Stimulated activated CD4-positive, alpha-beta T cell treated with anti-CD3 and anti-CD28 coated beads, Interleukin-2, amount 100 ng/mL, for 24 hours (primary cell): ENCODE measurements at regions not wholly inside any gene's neighbourhood (a gene's known extent, or its start where the extent isn't known, plus 50 kb on each side); places are given as distances from the start of the nearest gene placed in this dataset.
"Not testable (repeated sequence)": the region's sequence is repeated elsewhere in the genome, so short reads cannot be mapped to it uniquely, and the experiment has no call there.

Source experiments
- DNase-seq, 2 donors: peaks; one replicate each; pipeline ENCODE4 v3.0.0-alpha.2; 2020

DNA sequence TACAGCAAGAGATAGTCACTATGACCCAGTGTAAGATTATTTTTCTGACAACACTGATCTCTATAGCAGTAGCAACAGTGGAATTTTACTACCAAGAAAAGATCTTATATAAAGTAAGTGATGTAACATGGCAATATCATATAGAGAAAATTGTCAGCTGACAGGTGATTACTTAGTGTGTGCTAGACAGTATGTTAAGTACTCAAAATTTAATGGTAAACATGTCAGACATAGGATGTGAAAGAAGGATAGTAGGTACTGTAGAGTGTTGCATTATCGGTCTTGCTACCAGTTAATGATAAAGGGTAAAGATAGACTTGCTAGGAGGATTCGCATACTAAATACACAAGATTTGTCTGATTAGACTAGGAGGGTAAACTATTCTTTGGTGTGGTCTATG lies 247.4 kb downstream of the CYLC2 start:
- no peak for DNase-seq

DNA sequence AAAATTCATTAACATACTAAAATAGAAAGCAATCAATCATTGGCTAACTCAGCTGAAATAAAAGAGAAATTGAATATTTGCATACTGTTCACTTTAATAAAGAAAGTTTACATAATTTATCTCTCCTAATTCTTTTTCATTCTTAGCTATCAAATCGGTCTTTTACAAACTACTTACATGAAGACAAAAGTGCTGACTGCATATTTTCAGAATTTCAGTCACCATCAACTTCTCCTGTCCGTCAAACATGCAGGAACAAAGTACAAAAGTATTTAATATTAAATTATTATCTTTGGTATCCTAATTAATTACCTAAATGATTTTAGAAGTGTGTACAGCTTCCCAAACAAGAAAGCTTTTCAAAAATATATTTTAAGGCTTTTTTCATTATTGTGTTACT lies 248.4 kb downstream of the CYLC2 start:
- DNase-seq: no peak

GRCh38 chr9:103245369-103245768 lies 250.2 kb downstream of the CYLC2 start:
- DNase-seq: no peak

GRCh38 chr9:103261951-103262350 lies 266.8 kb downstream of the CYLC2 start:
- DNase-seq: no peak

DNA sequence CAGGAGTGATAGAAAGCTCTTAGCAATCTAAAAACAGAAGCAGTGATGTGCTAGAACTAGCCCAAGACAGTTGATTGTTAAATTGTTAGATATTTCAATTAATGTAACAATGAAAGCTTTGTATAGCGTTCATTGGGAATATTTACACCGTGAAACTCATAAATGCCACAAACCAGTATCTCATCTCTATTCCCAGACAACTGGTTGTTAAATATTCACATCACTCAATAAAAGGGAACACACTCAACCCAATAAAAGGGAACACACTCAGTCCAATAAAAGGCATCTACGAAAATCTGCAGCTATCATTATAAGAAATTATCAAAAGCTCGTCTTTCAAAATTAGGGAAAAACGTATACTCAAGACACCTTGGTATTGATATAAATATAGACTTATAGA lies 270.9 kb downstream of the CYLC2 start:
- DNase-seq: no peak

- DNase-seq: no peak
These were observed 282.1 kb downstream of the CYLC2 start for GRCh38 chr9:103277240-103277639.

- no peak for DNase-seq
These were observed 286.0 kb downstream of the CYLC2 start for GRCh38 chr9:103281126-103281525.

- no peak for DNase-seq
These were observed 292.2 kb downstream of the CYLC2 start for GRCh38 chr9:103287361-103287760.

DNA sequence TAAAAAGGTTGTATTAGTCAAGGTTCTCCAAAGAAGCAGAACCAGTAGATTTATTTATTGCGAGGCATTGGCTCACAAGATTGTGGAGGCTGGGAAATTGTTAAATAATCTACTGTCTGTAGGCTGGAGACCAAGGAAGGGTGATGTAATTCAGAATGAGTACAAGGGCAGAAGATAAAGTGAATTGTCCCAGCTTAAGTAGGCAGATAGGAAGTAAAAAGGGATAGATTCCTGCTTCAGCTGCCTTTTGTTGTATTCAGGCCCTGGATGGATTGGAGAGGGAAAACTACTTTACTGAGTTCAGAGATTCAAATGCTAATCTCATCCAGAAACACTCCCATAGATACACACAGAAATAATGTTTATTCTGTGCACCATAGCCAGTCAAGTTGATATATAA lies 301.1 kb downstream of the CYLC2 start:
- DNase-seq: no peak

DNA sequence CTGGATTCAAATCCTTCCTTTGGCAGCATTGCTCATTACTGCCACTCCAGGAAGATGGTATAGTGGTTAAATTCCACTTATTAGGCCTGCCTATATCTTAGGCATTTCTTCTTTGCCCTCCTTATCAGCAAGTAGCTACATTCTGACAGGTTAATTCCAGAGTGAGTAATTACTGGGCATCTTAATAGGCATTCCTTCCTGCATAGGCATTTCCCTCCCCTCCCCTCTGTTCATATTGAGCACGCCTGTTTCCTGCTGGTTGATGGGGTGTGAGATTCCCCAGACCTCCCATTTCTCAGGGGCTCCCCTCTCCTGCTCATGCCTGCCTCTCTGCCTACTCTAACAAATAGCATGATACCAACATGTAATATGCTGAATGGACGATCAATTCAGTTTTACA lies 305.9 kb downstream of the CYLC2 start:
- DNase-seq: no peak

DNA sequence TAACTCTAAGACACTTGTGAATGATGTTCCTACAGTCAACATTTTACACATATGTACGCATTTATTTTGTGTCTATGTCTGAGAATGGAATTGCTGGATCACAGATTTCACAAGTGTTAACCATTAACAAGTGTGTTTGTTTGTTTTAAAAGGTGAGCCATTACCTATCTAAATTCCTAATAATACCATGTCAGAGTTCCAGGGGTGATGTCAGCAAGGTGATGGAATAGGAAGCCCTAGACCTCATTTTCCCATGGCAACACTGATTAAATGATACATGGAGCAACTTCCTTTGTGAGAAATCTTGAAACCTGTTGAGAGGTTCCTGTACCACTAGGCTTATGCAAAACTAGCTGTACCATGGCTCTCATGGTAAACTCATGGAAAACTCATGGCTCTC lies 309.7 kb downstream of the CYLC2 start:
- no peak for DNase-seq

DNA sequence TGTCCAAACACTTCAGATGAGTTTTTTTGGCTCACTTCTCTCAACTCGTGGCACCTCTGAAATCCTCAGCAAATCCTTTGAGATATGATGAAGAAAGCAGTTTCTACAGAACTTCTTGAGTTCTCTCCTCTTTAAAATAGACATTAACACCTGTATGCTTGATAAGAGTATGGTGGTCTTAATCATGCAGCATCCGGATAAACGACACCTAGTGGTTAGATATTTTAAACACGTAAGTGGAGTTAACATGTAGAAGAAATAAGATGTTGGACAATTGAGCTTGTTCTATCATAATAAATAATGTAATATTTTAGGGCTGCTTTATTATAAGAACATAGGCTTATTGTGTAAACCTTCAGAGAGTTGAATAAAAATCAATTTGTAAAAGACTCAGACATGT lies 324.8 kb downstream of the CYLC2 start:
- DNase-seq: no peak

DNA sequence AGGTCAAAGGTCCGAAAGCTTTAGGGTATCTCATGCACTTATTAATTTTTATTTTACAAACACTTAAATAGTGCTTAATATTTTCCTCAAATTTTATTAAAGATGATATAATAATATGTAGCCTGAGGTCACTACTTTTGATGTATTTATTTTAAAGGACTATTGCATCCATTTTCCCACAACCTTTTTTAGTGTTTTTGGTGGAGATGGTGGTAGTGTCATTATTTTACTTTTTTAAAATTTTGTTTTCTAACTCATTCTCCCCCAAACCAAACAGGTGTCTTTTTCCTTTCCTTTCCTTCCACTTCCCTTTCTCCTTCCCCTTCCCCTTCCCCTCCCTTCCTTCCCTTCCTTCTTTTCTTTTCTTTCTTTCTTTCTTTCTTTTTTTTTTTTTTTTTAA lies 328.6 kb downstream of the CYLC2 start:
- DNase-seq: no peak

GRCh38 chr9:103335461-103335860 lies 340.3 kb downstream of the CYLC2 start:
- no peak for DNase-seq

DNA sequence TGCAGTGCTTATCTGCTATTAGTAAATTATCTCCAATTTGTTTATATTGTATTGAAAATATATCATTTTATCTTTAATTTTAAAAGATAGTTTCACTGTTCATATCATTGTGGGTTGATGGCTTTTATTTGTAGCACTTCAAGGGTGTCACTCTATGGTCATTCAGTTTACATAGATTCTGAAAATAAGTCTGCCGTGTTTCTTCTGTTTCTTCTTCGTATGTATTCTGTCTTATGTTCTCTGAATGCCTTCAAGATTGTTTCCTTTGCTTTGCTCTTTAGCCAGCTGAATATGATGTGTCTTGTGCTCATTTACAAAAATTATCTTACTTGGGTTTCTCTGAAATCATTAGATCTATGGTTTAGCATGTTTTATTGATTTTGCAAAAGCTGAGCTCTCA lies 359.9 kb downstream of the CYLC2 start:
- no peak for DNase-seq

- not testable (repeated sequence) for DNase-seq
These were observed 362.8 kb downstream of the CYLC2 start for GRCh38 chr9:103357980-103358379.

DNA sequence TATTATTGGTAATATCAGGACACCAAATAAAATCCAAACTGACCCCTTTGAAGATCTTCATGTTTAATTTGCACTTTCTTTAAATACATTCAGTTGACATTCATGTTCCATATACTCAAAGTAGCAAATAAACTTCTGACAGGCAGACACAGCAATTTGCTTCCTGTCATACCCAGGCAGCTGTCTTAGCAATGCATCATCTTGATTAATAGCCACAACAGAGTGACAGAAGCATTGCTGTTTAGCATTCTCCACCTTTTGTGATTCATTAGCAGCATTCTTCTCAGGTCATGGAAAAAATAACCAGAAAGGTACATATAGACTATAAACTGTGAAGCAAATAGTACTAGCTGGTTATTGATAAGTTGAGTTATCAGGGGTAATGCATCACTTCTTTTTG lies 366.8 kb downstream of the CYLC2 start:
- no peak for DNase-seq

- no peak for DNase-seq
These were observed 367.9 kb downstream of the CYLC2 start for GRCh38 chr9:103362986-103363385.

GRCh38 chr9:103364753-103365152 lies 369.6 kb downstream of the CYLC2 start:
- no peak for DNase-seq

DNA sequence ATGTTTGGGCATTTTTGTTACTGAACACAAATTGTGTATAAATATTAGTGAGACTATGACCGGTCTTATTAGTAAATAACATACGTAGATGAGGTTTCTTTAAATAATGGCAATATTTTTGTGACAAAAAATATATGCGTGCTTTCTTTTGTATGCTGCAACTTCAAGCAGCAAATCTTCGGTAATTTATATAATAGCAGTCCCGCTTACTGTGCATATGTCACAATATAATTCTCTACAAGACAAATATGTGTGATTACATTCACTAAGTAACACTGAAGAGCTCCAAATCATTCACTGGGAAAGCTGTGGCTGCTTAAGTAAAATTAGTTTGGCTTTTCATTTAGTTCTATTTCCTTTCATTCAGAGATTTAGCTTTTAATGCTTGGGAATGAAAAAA lies 376.0 kb downstream of the CYLC2 start:
- DNase-seq: no peak

DNA sequence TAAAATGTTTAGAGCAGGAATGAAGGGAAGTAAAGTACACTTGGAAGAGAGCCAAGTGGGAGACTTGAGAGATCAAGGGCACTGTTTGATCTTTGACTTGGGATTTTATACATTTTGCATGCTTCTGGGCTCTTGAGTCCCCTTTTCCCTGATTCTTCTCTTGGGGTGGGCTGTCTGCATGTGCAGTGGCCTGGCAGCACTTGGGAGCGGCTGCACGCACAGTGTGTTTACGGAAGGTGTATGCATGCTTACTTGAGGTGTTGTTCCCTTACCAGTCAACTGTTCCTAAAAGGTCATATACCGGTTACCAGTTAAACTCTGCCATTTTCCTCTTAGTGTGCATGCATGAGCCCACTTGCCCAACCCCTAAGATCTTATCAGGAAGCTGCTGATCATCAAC lies 377.7 kb downstream of the CYLC2 start:
- no peak for DNase-seq

DNA sequence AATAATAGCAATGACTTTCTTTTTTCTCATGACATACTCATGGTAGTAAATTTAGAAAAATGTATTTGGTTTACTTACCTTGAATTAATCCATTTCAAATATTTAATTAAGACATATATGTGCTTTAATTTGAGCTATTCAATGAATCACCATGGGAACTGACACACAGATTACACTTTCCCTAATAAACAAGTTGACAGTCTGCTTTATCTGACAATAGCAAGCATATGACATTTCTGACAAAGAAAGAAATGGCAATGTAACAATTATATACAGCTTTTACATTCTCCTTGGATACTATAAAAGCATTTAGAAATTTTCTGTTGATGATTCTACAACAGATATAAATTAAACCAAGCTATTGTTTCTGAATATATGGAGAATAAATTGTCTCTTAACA lies 382.5 kb downstream of the CYLC2 start:
- DNase-seq: no peak

DNA sequence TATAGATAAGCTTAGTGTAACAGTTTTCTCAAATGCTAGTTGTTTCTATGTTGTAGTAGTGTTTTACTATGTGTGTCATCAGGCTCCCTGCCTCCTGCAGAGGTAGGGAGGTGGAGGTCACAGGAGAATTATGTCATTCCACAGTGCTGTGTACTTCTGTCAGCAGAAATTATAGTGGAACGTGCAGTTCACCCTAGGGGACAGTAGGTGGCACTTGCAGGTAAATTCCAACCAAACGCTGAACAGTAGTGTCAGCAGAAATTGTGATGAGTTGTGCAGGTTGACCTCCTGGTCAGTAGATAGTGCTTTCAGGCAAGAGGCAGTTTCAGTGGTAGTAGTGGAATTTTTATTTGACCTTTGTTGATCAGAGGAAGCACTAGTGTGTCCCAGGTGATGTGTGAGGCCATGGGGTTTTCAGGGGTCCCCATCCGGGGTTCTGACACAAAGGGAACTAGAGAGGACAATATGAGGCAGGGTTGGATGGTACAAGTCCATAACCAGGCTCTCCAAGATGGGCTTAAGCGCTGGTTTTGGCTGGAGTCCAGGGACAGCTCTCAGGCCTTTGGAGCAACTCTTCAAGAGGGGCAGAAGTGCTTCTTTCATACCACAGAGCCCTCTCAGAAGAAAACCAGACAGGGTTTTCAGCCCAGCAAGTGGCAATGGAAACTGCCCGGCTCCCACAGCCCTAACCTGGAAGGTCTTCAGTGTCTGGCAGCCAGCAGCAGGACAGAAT lies 402.9 kb downstream of the CYLC2 start:
- DNase-seq: peak in 1 of 2 donors; percentile 24

- no peak for DNase-seq
These were observed 404.4 kb downstream of the CYLC2 start for GRCh38 chr9:103399535-103399934.

- no peak for DNase-seq
These were observed 412.1 kb downstream of the CYLC2 start for GRCh38 chr9:103407260-103407659.

- DNase-seq: no peak
These were observed 414.9 kb downstream of the CYLC2 start for GRCh38 chr9:103410059-103410458.
